Activated T-cell treated with anti-CD3 and anti-CD28 coated beads, Interleukin-2, amount 50 U/mL, for 72 hours (primary cell): ENCODE measurements at regions not wholly inside any gene's neighbourhood (a gene's known extent, or its start where the extent isn't known, plus 50 kb on each side); places are given as distances from the start of the nearest gene placed in this dataset.

Source experiments
- ATAC-seq, 2 donors: fragments of 150-1000 bp; cut with Tn5 transposase; replicated peaks in 1 of 2; 2 replicates each; pipeline ENCODE4 v1.10.0; 2021; ENCODE audit warnings: moderate library complexity in 2 of 2, mild to moderate bottlenecking in 1 of 2
- DNase-seq, 2 donors: peaks; one replicate each; pipeline ENCODE4 v3.0.0; 2021 to 2022; ENCODE audit warnings: mixed read lengths in 1 of 2
- H3K27ac Mint-ChIP-seq: one replicate; pipeline ENCODE4 v1.8.0; 2022; ENCODE audit warnings: mild to moderate bottlenecking, moderate library complexity, mixed read lengths
- H3K27me3 Mint-ChIP-seq: one replicate; pipeline ENCODE4 v1.8.0; 2022; ENCODE audit warnings: low read depth, mixed read lengths
- H3K36me3 Mint-ChIP-seq, 2 donors: one replicate each; pipeline ENCODE4 v1.8.0; 2022; ENCODE audit warnings: mixed read lengths in 2 of 2, mild to moderate bottlenecking in 1 of 2; ENCODE audit not compliant: insufficient read depth in 2 of 2
- H3K4me1 Mint-ChIP-seq: one replicate; pipeline ENCODE4 v1.8.0; 2022; ENCODE audit warnings: low read depth, mixed read lengths
- H3K4me3 Mint-ChIP-seq, 2 donors: one replicate each; pipeline ENCODE4 v1.8.0; 2022; ENCODE audit warnings: mild to moderate bottlenecking in 2 of 2, mixed read lengths in 2 of 2, moderate library complexity in 2 of 2
- H3K9me3 Mint-ChIP-seq, 2 donors: one replicate each; pipeline ENCODE4 v1.8.0; 2022; ENCODE audit warnings: mixed read lengths in 2 of 2

DNA sequence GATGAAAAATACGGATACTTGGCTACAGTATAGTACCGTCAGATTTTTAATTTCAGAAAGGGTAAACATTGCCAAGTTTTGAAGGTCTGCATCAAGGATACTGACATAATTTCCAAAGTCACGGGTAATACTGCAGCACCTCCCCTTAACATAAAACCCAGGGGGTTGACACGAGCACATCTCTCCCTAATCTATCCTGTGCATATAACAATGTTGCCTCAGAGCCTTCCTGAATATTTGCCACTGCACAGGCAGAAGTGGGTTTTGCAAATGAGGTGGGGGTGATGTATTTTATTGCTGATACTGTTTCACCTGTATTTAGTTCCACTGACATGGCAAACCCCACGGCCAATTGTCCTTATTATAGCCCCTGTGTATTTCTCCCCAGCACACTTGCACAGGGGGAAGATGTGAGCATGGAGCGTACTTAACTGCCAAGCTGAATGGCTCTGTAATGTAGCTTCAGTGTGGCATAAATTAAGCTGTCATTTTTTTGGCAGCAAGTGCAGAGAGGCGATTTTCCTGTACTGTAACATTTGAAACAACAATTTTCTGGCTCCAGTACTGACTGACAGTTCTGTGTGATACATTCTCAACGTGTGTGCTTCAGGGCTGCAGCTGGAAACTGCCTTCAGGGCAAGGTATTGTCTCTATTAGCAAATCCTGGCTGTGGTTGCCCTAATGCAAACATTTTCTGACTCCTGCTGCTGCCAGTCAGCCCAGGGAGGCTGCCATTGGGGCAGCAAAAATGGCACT is 299.6 kb upstream of the SP4 start:
- Mint-ChIP-seq H3K4me1 (no peaks in the 10 kb centered on the region), H3K27me3 (peaks cover 13% of the 10 kb centered on the region), H3K9me3 (peaks cover 3 to 7% of the 10 kb centered on the region in 2 donors), H3K27ac (no peak overlapping the region), H3K36me3 (no peaks in the 10 kb centered on the region), H3K4me3 (no peak overlapping the region)
- ATAC-seq (no peak), DNase-seq (no peak)

DNA sequence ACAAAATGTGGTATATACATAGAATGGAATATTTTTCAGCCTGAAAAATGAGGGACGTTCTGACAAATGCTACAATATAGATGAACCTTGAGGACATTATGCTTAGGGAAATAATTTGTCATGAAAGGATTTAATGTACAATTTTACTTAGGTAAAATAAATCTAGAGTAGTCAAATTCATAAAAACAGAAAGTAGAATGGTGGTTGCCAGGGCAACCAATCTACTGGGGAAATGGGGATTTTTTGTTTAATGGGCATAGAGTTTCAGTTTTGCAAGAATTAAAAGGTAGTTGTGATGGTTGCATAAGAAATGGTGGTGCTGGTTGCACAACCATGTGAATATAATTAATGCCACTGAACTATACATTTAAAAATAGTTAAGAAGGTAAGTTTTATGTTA is 296.0 kb upstream of the SP4 start:
- H3K9me3 Mint-ChIP-seq: peaks cover 3 to 17% of the 10 kb centered on the region in 2 donors
- H3K27me3 Mint-ChIP-seq: peaks cover 6% of the 10 kb centered on the region
- no peaks in the 10 kb centered on the region for H3K4me1 Mint-ChIP-seq
- no peak overlapping the region for H3K4me3 Mint-ChIP-seq
- no peak for ATAC-seq
- H3K27ac Mint-ChIP-seq: no peak overlapping the region
- no peaks in the 10 kb centered on the region for H3K36me3 Mint-ChIP-seq
- no peak for DNase-seq

DNA sequence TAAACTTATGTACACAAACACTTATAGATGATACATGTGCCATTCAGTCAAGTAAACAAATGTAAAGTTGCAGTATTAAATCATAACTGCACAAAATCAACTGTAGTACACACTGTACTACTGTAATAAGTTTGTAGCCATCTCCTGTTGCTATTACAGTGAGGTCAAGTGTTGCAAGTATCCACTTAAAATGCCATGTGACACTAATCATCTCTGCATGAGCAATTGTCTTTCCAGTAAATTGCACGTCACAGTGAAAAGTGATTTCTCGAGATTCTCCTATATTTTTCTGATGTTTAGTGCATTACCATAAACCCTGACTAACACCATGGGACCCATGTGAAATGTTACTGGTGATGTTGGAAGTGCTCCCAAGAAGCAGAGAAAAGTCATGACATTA is 293.3 kb upstream of the SP4 start:
- H3K4me3 Mint-ChIP-seq: no peak overlapping the region
- ATAC-seq (no peak), DNase-seq (no peak)
- H3K36me3 Mint-ChIP-seq: no peaks in the 10 kb centered on the region
- peaks cover 6% of the 10 kb centered on the region for H3K27me3 Mint-ChIP-seq
- H3K4me1 Mint-ChIP-seq: no peaks in the 10 kb centered on the region
- H3K27ac Mint-ChIP-seq: no peak overlapping the region
- peaks cover 3 to 17% of the 10 kb centered on the region in 2 donors for H3K9me3 Mint-ChIP-seq

DNA sequence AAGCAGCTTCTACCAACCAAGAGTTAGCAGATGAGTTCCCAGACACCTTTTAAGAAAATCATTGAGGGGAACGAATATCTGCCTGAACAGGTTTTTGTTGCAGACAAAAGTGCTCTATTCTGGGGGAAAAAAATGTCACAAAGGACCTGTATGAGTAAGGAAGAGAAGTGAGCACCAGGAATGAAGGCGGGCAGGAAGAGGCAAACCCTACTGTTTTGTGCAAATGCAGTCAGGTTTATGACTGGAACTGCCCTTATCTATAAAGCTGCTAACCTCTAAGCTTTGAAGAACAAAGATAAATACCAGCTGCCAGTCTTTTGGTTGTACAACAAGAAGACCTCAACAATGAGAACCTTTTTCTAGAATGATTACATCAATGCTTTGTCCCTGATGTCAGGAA is 292.4 kb upstream of the SP4 start:
- peaks cover 6% of the 10 kb centered on the region for H3K27me3 Mint-ChIP-seq
- no peak overlapping the region for H3K4me3 Mint-ChIP-seq
- peaks cover 3 to 17% of the 10 kb centered on the region in 2 donors for H3K9me3 Mint-ChIP-seq
- H3K36me3 Mint-ChIP-seq: no peaks in the 10 kb centered on the region
- ATAC-seq (no peak), DNase-seq (no peak)
- H3K27ac Mint-ChIP-seq: no peak overlapping the region
- no peaks in the 10 kb centered on the region for H3K4me1 Mint-ChIP-seq

DNA sequence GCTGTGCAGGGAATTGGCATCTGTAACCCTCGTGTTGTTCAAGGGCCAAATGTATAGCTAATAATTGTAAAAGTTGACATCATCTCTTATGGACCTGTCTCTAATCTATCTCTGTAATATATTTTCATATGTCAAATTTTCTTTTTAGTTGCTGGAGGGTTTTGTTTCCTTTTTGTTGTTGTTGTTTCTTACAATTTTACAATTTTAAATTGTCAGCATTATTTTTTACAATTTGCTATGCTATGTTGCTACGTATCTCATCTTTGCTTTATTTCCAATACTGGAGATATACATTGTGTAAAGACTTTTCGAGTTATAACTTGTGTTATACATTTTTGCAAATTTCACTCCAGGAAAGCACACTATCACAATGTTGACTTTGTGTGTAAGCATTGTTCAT is 290.2 kb upstream of the SP4 start:
- no peak overlapping the region for H3K27ac Mint-ChIP-seq
- H3K36me3 Mint-ChIP-seq: no peaks in the 10 kb centered on the region
- ATAC-seq (no peak), DNase-seq (no peak)
- H3K4me3 Mint-ChIP-seq: no peak overlapping the region
- H3K4me1 Mint-ChIP-seq: no peaks in the 10 kb centered on the region
- H3K9me3 Mint-ChIP-seq: peaks cover 0 to 10% of the 10 kb centered on the region in 2 donors
- no peaks in the 10 kb centered on the region for H3K27me3 Mint-ChIP-seq

DNA sequence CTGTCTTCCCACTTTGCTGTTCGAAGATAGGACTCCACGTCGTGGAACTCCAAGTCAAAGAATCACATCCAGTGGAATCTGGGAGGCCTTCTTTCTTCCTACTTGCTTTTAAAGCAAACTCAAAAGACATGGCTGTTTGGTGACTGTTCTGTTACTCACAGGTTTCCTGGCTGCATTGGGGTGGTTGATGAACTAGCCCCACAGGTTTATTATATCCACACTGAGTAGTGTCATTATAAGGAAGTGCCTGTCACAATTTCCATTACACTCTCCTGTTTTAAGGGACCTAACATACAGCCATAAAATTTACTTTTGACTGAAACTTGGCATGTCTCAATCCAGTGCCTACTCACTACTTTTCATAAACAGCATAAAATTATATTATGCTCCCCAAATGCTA is 287.3 kb upstream of the SP4 start:
- Mint-ChIP-seq H3K4me1 (no peaks in the 10 kb centered on the region), H3K36me3 (no peaks in the 10 kb centered on the region), H3K9me3 (peaks cover 0 to 4% of the 10 kb centered on the region in 2 donors), H3K27me3 (no peaks in the 10 kb centered on the region), H3K4me3 (no peak overlapping the region), H3K27ac (no peak overlapping the region)
- DNase-seq (no peak), ATAC-seq (no peak)

DNA sequence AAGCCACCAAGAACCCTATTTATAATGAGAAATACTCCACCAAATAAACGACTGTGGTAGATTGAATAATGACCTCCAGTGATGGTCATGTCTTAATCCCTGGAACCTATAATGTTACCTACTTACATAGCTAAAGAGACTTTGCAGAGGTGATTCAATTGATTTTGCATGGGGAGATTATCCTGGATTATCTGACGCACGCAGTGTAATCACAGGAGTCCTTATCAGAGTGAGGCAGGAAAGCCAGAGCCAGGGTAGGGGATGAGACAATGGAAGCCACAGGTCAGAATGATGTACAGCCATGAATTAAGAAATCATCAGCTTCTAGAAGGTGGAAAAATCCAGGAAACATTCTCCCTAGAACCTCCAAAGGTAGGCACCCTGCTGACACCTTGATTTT is 286.4 kb upstream of the SP4 start:
- H3K4me1 Mint-ChIP-seq: no peaks in the 10 kb centered on the region
- H3K36me3 Mint-ChIP-seq: no peaks in the 10 kb centered on the region
- ATAC-seq: no peak
- DNase-seq: no peak
- H3K27me3 Mint-ChIP-seq: no peaks in the 10 kb centered on the region
- no peak overlapping the region for H3K4me3 Mint-ChIP-seq
- H3K9me3 Mint-ChIP-seq: no peaks in the 10 kb centered on the region
- no peak overlapping the region for H3K27ac Mint-ChIP-seq

DNA sequence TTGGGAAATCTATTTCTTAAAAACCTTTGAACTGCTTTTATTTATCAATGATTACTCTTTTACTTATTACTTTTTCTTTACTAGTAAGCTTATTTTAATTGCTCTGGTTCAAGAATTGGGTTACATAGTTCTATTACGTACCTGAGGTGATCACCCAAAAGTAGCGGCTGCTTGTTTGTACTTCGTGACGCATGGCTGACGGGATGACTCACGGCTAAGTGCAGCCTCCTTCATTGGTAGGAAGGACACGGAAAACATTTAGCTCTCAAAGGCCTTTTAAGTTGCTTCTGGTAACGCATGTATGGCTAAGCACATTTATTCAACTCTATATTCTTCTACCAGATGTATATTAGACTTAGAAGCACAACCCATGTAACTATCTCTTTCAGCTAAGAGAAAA is 285.8 kb upstream of the SP4 start:
- DNase-seq (no peak), ATAC-seq (no peak)
- no peaks in the 10 kb centered on the region for H3K27me3 Mint-ChIP-seq
- H3K9me3 Mint-ChIP-seq: no peaks in the 10 kb centered on the region
- no peak overlapping the region for H3K27ac Mint-ChIP-seq
- no peaks in the 10 kb centered on the region for H3K36me3 Mint-ChIP-seq
- no peak overlapping the region for H3K4me3 Mint-ChIP-seq
- no peaks in the 10 kb centered on the region for H3K4me1 Mint-ChIP-seq

DNA sequence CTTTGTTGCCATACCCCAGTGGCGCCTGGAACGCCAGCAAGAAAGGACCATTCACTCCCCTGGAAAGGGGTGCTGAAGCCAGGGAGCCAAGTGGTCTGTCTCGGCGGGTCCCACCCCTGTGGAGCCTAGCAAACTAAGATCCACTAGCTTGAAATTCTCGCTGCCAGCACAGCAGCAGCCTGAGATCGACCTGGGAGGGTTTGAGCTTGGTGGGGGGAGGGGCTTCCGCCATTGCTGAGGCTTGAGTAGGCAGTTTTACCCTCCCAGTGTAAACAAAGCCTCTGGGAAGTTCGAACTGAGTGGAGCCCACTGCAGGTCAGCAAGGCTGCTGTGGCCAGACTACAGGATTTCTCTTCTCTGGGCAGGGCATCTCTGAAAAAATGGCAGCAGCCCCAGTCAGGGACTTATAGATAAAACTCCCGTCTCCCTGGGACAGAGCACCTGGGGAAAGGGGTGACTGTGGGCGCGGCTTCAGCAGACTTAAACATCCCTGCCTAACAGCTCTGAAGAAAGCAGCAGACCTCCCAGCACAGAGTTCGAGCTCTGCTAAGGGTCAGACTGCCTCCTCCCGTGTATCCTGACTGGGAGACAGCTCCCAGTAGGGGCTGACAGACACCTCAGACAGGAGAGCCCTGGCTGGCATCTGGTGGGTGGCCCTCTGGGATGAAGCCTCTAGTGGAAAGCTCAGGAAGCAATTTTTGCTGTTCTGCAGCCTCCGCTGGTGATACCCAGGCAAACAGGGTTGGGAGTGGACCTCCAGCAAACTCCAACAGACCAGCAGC is 281.1 kb upstream of the SP4 start:
- no peak overlapping the region for H3K27ac Mint-ChIP-seq
- no peaks in the 10 kb centered on the region for H3K9me3 Mint-ChIP-seq
- no peaks in the 10 kb centered on the region for H3K36me3 Mint-ChIP-seq
- no peak overlapping the region for H3K4me3 Mint-ChIP-seq
- DNase-seq (no peak), ATAC-seq (no peak)
- H3K27me3 Mint-ChIP-seq: no peaks in the 10 kb centered on the region
- no peaks in the 10 kb centered on the region for H3K4me1 Mint-ChIP-seq

DNA sequence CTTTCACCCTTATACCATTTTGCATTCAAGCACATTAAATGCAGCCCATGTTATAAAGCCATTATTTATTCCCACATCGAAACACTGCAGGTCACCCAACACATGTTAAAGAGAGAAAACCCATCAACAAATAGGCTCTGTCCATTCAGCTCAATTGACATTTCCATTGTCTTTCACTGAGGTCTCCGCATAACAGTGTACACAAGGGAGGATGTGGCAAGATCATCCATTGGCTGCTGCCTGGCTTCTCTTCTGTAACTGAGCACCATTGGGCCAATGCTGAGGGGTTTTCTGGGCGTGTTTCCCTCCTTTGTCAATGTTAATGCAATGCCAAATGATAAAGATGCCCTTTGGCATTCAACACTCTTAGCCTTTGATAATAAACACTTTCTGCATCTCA is 278.1 kb upstream of the SP4 start:
- ATAC-seq (no peak), DNase-seq (no peak)
- Mint-ChIP-seq H3K4me1 (no peaks in the 10 kb centered on the region), H3K36me3 (no peaks in the 10 kb centered on the region), H3K4me3 (no peak overlapping the region), H3K27me3 (peaks cover 6% of the 10 kb centered on the region), H3K9me3 (no peaks in the 10 kb centered on the region), H3K27ac (no peak overlapping the region)

DNA sequence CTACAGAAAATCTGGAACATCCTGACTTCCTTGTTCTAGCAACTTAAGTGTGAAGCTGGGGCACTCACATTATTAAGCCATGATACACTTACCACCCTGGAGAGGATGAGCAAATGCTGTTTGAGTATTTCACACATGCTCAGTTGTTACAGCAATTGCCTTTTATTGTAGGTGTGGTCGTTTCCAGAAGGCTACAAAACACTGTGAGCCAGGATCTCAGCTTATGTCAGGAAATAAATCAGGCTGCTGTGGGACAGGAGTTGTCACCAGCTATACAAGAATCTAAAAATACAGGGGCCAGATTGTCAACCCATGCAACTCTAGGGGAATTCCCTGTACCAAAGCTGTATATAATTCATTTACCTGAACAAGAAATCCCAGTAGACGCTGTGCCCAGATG is 273.3 kb upstream of the SP4 start:
- Mint-ChIP-seq H3K9me3 (no peaks in the 10 kb centered on the region), H3K4me1 (no peaks in the 10 kb centered on the region), H3K27me3 (peaks cover 6% of the 10 kb centered on the region), H3K36me3 (no peaks in the 10 kb centered on the region), H3K4me3 (no peak overlapping the region), H3K27ac (no peak overlapping the region)
- ATAC-seq: no peak
- no peak for DNase-seq

DNA sequence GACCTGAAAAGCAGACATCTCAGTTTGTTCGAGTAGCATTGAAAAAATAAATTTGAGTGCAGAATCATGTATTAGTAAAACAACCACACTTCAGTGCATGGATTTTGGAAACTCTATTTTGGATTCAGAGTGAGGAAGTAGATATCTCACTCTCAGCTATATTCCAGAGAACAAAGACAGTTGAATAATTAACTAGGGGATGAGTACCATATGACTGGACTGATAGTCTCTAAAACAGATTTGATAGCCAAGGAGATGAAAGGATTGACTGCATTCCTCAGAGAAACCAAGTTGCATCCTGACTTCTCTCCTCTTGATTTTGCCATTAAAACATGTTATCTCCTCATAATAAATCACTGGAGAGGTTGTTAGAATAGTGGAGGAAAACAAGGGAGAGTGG is 268.4 kb upstream of the SP4 start:
- Mint-ChIP-seq H3K36me3 (no peaks in the 10 kb centered on the region), H3K27ac (no peak overlapping the region), H3K4me1 (no peaks in the 10 kb centered on the region), H3K9me3 (peaks cover 0 to under 1% of the 10 kb centered on the region in 2 donors), H3K4me3 (no peak overlapping the region), H3K27me3 (peaks cover 2% of the 10 kb centered on the region)
- ATAC-seq: no peak
- no peak for DNase-seq

DNA sequence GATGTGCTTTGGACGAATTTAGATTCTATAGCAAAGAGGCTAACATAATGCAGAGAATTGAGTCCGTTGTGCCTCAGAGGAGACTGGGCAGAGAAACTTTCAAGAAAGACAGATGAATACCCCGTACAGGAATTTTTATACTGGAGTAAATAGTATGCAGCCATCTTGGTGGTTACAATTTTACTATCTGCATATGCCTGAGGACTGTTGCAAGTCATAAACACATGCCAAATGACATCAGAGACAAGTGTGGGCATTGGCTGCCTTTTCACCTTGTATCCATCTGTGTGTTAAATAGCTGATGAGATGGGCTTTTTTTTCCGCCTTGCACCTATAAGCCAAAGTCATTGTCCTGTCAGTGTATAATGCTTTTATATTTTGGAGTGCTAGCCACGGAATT is 267.5 kb upstream of the SP4 start:
- Mint-ChIP-seq H3K4me3 (no peak overlapping the region), H3K4me1 (no peaks in the 10 kb centered on the region), H3K36me3 (no peaks in the 10 kb centered on the region), H3K27ac (no peak overlapping the region), H3K27me3 (peaks cover 6% of the 10 kb centered on the region), H3K9me3 (peaks cover 0 to 2% of the 10 kb centered on the region in 2 donors)
- DNase-seq: no peak
- no peak for ATAC-seq

DNA sequence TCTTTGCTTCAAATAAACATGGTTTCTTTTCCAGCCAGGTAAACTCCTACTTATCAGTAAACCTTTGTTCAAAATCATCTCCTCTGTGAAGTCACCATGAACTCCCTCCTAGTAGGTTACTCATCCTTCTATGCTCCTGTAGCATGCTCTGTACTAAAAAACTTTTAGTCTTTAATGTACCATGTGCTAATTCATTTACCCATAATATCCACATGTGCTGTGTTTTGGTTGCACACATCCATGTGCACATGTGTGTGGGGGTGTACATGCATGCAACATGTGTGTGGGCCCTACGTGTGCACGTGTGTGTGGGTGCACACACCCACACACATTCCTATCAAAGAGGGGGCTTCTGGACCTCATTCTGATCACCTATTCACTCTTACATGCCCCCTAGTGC is 259.9 kb upstream of the SP4 start:
- no peak for DNase-seq
- no peak overlapping the region for H3K4me3 Mint-ChIP-seq
- H3K27ac Mint-ChIP-seq: no peak overlapping the region
- peaks cover 56% of the 10 kb centered on the region for H3K27me3 Mint-ChIP-seq
- no peak for ATAC-seq
- H3K9me3 Mint-ChIP-seq: peaks cover 0 to 2% of the 10 kb centered on the region in 2 donors
- H3K4me1 Mint-ChIP-seq: no peaks in the 10 kb centered on the region
- H3K36me3 Mint-ChIP-seq: peaks cover 3% of the 10 kb centered on the region in 2 donors
